Uterus (tissue), 3 donors: ENCODE measurements at regions not wholly inside any gene's neighbourhood (a gene's known extent, or its start where the extent isn't known, plus 50 kb on each side); places are given as distances from the start of the nearest gene placed in this dataset.

Source experiments
- DNase-seq, 2 donors: peaks; one replicate each; pipeline ENCODE4 v3.0.0-alpha.2; 2019 to 2020
- H3K27ac ChIP-seq, 2 donors: fragments of 200-600 bp; sonication (generic); 1 replicate in 1 of 2; 2 replicates in 1 of 2; pipeline ENCODE4 v1.5.1; 2016 to 2018
- H3K27me3 ChIP-seq, 2 donors: fragments of 200-600 bp; sonication (generic); one replicate each; pipeline ENCODE4 v1.5.1; 2018 to 2019; ENCODE audit warnings: control low read depth in 1 of 2
- H3K36me3 ChIP-seq, 2 donors: fragments of 200-600 bp; sonication (generic); one replicate each; pipeline ENCODE4 v1.5.1; 2019; ENCODE audit warnings: control low read depth in 1 of 2
- H3K4me1 ChIP-seq, 2 donors: fragments of 200-600 bp; sonication (generic); one replicate each; pipeline ENCODE4 v1.5.1; 2018 to 2019; ENCODE audit warnings: control low read depth in 1 of 2
- H3K4me3 ChIP-seq, 2 donors: fragments of 200-600 bp; sonication (generic); 1 replicate in 1 of 2; 2 replicates in 1 of 2; pipeline ENCODE4 v1.5.1; 2018 to 2019; ENCODE audit warnings: mild to moderate bottlenecking in 1 of 2
- H3K9me3 ChIP-seq, 2 donors: fragments of 200-600 bp; sonication (generic); one replicate each; pipeline ENCODE4 v1.5.1; 2019; ENCODE audit warnings: control low read depth in 1 of 2
- POLR2A ChIP-seq, 2 donors: fragments of 450-650 bp; IDR thresholded peaks; one replicate each; pipeline ENCODE4 v1.6.1; 2016; ENCODE audit warnings: antibody characterized with exemption in 2 of 2, mild to moderate bottlenecking in 1 of 2, moderate library complexity in 1 of 2
- intact Hi-C: fragments of 100-400 bp; cut with DNase I; formaldehyde crosslinking; loops from one replicate; pipeline ENCODE4 v1.15.1; 2023; ENCODE audit warnings: low total_unique reads
- TF ChIP-seq, protein P1 (sequence below), 4 experiments: fragments of 200-600 bp in 2 of 4; fragments of 450-650 bp in 2 of 4; sonication (generic) in 2 of 4; IDR thresholded peaks; one replicate each; pipeline ENCODE4 v1.5.1; 2016 to 2019; ENCODE audit warnings: antibody characterized with exemption in 4 of 4, mild to moderate bottlenecking in 2 of 4, moderate library complexity in 1 of 4
- donor health status: DM: yes; HTN: yes; CAD: no.

GRCh38 chr13:50437252-50437651, 406.2 kb downstream of the DLEU7 start:
- TF ChIP-seq, protein P1, sequence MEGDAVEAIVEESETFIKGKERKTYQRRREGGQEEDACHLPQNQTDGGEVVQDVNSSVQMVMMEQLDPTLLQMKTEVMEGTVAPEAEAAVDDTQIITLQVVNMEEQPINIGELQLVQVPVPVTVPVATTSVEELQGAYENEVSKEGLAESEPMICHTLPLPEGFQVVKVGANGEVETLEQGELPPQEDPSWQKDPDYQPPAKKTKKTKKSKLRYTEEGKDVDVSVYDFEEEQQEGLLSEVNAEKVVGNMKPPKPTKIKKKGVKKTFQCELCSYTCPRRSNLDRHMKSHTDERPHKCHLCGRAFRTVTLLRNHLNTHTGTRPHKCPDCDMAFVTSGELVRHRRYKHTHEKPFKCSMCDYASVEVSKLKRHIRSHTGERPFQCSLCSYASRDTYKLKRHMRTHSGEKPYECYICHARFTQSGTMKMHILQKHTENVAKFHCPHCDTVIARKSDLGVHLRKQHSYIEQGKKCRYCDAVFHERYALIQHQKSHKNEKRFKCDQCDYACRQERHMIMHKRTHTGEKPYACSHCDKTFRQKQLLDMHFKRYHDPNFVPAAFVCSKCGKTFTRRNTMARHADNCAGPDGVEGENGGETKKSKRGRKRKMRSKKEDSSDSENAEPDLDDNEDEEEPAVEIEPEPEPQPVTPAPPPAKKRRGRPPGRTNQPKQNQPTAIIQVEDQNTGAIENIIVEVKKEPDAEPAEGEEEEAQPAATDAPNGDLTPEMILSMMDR (IDR thresholded peaks at IDR 0.05) = no peak
- no peak for TF ChIP-seq POLR2A (IDR thresholded peaks at IDR 0.05)
- intact Hi-C loops = no loop called here
- Histone ChIP-seq H3K27ac (no peak overlapping the region), H3K9me3 (no peaks in the 10 kb centered on the region), H3K36me3 (no peaks in the 10 kb centered on the region), H3K4me1 (no peaks in the 10 kb centered on the region), H3K4me3 (no peak overlapping the region), H3K27me3 (no peaks in the 10 kb centered on the region)
- no peak for DNase-seq

GRCh38 chr13:50438351-50438750, 405.1 kb downstream of the DLEU7 start:
- TF ChIP-seq, protein P1 (IDR thresholded peaks at IDR 0.05) = no peak
- no peak for TF ChIP-seq POLR2A (IDR thresholded peaks at IDR 0.05)
- no peaks in the 10 kb centered on the region for H3K36me3 ChIP-seq

GRCh38 chr13:50441130-50441529, 402.4 kb downstream of the DLEU7 start:
- TF ChIP-seq, protein P1 (IDR thresholded peaks at IDR 0.05) = no peak
- no peak for TF ChIP-seq POLR2A (IDR thresholded peaks at IDR 0.05)
- Histone ChIP-seq H3K4me3 (no peak overlapping the region), H3K9me3 (no peaks in the 10 kb centered on the region), H3K4me1 (no peaks in the 10 kb centered on the region), H3K27me3 (no peaks in the 10 kb centered on the region), H3K36me3 (no peaks in the 10 kb centered on the region), H3K27ac (no peak overlapping the region)
- intact Hi-C loops = no loop called here
- no peak for DNase-seq

More at GRCh38 chr13:50438351-50438750, 405.1 kb downstream of the DLEU7 start:
- intact Hi-C loops = no loop called here
- Histone ChIP-seq H3K27me3 (no peaks in the 10 kb centered on the region), H3K9me3 (no peaks in the 10 kb centered on the region), H3K4me3 (no peak overlapping the region), H3K27ac (no peak overlapping the region), H3K4me1 (no peaks in the 10 kb centered on the region)
- no peak for DNase-seq

DNA sequence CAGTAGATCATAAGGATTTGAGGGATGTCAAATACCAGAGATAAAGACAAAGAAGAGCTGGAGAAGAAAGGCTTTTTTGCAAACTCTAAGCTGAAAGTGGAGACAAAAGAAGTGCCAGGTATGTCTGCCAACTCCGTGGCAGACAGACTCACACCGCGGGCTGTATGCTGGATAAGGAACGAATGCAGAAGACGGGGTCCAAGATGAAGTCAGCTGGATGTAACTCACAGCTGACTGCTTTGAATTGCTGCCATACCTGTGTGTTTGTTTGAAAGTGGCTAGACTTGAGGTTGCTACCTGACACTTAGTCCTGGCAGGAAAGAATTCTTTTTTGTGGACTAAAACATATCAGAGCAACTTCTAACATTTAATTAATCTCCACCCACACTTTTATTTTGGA, 398.8 kb downstream of the DLEU7 start:
- no peaks in the 10 kb centered on the region for H3K4me1 ChIP-seq
- no peak overlapping the region for H3K4me3 ChIP-seq
- TF ChIP-seq, protein P1 (IDR thresholded peaks at IDR 0.05) = no peak
- no peak for TF ChIP-seq POLR2A (IDR thresholded peaks at IDR 0.05)
- H3K27ac ChIP-seq = no peak overlapping the region
- H3K36me3 ChIP-seq = no peaks in the 10 kb centered on the region
- H3K9me3 ChIP-seq = no peaks in the 10 kb centered on the region
- no peaks in the 10 kb centered on the region for H3K27me3 ChIP-seq
- no peak for DNase-seq
- intact Hi-C loops = no loop called here

DNA sequence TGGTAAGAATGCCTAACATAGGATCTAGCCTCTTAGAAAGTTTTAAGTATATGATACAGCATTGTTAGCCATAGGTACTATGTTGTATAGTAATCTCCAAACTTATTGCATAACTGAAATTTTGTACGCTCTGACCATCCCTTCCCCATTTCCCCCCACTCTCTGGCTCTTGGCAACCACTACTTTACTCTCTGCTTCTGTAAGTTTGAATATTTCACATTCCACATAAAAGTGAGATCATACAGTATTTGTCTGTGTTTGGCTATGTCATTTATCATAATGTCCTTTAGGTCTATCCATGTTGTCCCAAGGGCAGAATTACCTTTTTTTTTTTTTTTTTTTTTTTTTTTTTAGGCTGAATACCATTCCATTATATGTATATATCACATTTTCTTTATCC, 396.9 kb downstream of the DLEU7 start:
- Histone ChIP-seq H3K4me3 (no peak overlapping the region), H3K4me1 (no peaks in the 10 kb centered on the region), H3K9me3 (no peaks in the 10 kb centered on the region), H3K27ac (no peak overlapping the region), H3K27me3 (no peaks in the 10 kb centered on the region), H3K36me3 (no peaks in the 10 kb centered on the region)
- DNase-seq = no peak
- TF ChIP-seq POLR2A (IDR thresholded peaks at IDR 0.05) = no peak
- TF ChIP-seq, protein P1 (IDR thresholded peaks at IDR 0.05) = no peak
- intact Hi-C loops = no loop called here
